ENCODE measurements at regions not wholly inside any gene's neighbourhood (a gene's known extent, or its start where the extent isn't known, plus 50 kb on each side); places are given as distances from the start of the nearest gene placed in this dataset.

- no peak for DNase-seq
Observed at GRCh38 chr5:93875693-93876092, 134.3 kb upstream of the POU5F2 start.

GRCh38 chr5:93874491-93874890 lies 133.1 kb upstream of the POU5F2 start:
- no peak for DNase-seq

GRCh38 chr5:93874080-93874479 lies 132.7 kb upstream of the POU5F2 start:
- no peak for DNase-seq

- DNase-seq, result no peak
Observed at GRCh38 chr5:93873211-93873736, 131.9 kb upstream of the POU5F2 start.

- no peak for DNase-seq
Observed at GRCh38 chr5:93870649-93871048, 129.2 kb upstream of the POU5F2 start.

GRCh38 chr5:93868851-93869250 lies 127.5 kb upstream of the POU5F2 start:
- DNase-seq, result no peak

DNA sequence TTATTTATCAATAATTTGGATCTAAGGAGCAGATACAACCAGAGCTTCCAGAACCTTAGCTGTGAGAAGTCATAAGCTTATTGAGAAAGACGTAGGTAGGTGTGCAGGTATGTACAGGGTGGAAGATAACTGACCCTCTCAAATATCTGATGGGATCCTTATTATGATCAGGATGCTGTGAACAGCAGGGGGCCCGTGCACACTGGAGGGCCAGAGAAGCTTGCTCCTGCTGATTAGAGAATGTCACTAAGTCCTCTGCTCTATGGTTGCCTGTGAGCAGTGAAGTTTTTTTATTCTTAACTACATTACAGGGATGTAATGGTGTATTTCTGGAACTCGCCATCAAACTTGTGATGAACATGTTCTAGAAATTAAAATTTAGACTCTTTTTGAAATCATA lies 108.9 kb upstream of the POU5F2 start:
- no peak for DNase-seq

- no peak for DNase-seq
Observed at GRCh38 chr5:93845376-93845775, 104.0 kb upstream of the POU5F2 start.

DNA sequence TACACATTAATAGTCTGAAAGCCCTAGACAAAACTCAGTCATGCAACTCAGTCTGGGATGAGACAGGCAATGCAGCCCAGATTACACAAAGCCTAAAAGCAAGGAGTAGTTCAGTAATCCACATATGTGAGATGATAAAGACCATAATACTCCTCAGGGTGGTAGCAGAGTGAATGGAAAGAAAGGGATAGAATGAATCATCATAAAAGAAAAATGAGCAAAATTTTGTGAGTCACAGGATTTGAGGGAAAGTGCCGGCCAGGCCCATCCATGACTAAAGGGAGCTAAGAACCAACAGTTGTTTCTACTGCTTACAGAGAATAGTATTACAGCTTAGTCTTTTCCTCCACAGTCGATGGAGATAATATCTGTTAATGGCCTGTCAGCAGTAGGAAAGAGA lies 90.0 kb upstream of the POU5F2 start:
- DNase-seq, result no peak

DNA sequence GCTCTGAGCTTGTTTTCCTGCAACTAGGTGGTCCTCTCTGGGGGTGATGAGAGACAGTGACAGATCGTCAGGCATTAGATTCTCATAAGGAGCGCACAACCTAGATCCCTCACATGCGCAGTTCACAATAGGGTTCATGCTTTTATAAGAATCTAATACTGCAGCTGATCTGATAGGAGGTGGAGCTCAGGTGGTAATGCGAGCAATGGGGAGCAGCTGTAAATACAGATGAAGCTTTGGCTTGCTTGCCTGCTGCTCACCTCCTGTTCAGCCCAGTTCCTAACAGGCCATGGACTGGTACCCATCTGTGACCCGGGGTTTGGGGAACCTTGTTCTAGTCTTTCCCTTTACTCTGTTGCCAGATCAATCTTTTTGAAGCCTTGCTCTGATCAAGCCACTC lies 89.5 kb upstream of the POU5F2 start:
- DNase-seq, result no peak

- DNase-seq, result no peak
Observed at GRCh38 chr5:93829346-93829745, 87.9 kb upstream of the POU5F2 start.

- no peak for DNase-seq
Observed at GRCh38 chr5:93821891-93822415, 80.6 kb upstream of the POU5F2 start.

DNA sequence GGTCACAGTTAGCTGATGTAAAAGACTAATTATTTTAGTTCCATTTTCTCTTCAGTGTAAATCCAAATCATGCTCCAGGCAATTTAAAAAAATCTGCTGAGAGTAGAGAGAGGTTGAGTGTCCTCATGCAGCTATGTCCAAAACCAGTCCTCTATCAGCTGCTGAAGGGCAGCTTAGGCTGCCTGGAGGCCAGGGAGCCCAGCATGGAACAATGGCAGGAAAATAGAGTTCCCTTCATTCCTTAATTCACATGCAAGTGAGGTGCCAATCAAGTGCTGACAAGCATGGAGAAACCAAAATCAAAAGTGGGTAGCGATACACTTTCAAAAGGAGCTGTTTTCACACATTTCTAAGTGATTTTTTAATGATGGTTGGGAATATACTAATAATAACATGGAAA lies 78.3 kb upstream of the POU5F2 start:
- no peak for DNase-seq

DNA sequence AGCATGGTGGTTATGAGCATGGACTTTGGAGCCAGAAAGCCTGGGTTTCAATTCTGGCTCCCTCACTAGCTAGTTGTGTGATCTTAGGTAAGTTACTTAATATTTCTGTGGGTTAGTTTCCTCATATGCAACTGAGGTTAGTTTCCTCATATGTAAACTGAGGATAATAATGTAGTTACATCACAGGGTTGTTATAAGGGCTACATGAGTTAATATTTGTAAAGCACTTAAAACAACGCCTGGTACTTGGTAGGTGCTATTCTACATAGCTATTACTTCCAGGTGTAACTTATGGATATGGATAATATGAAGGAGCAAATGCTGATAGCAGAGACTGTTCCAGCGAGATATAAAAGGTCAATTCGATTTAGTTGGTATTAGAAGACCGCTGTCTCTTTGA lies 69.4 kb upstream of the POU5F2 start:
- no peak for DNase-seq

GRCh38 chr5:93809430-93809829 lies 68.0 kb upstream of the POU5F2 start:
- no peak for DNase-seq

- DNase-seq, result no peak
Observed at GRCh38 chr5:93807846-93808245, 66.4 kb upstream of the POU5F2 start.

- DNase-seq, result peak; percentile 35
Observed at GRCh38 chr5:93805616-93806379, 64.4 kb upstream of the POU5F2 start.

- peak; percentile 53 for DNase-seq
Observed at GRCh38 chr5:93800988-93801811, 59.8 kb upstream of the POU5F2 start.

GRCh38 chr5:93794954-93795353 lies 53.6 kb upstream of the POU5F2 start:
- DNase-seq, result no peak

GRCh38 chr5:93793159-93793781 lies 51.9 kb upstream of the POU5F2 start:
- DNase-seq, result no peak

DNA sequence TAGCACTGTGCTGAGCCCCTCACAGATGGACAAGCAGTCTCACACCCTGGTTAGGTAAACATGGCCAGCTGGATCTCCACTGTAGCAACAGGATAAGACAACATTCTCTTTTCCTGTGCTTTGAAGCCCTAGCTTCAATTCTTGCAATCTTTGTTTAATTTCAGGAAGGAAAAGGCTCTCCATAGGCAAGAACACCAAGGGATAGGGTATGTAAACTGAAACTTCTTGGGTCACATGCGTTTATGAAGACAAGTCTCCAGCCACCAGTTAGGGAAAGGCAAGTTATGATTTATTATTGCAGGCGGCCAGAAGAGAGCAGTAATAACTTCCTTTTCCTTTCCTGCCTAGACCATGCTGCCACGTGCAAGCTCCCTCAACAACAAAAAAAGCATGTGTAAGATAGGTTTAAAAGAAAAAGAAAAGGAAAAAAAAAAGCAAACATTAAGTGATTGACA lies 50.1 kb upstream of the POU5F2 start:
- DNase-seq, result no peak

Measured in DMS79 treated with DMSO at 0.1 percent for 48 hours (cell line).